HG03280 (cell line): ENCODE measurements at regions not wholly inside any gene's neighbourhood (a gene's known extent, or its start where the extent isn't known, plus 50 kb on each side); places are given as distances from the start of the nearest gene placed in this dataset.
"Not testable (repeated sequence)": the region's sequence is repeated elsewhere in the genome, so short reads cannot be mapped to it uniquely, and the experiment has no call there.

ENCODE experiments used
- ATAC-seq: cut with Tn5 transposase; IDR thresholded peaks from one replicate; pipeline ENCODE4 v1.9.1; 2021; ENCODE audit warnings: mild to moderate bottlenecking, moderate library complexity; ENCODE audit not compliant: unreplicated experiment

- no peak for ATAC-seq
Measured at GRCh38 chr4:84379917-84380641, 119.0 kb downstream of the NKX6-1 start.

DNA sequence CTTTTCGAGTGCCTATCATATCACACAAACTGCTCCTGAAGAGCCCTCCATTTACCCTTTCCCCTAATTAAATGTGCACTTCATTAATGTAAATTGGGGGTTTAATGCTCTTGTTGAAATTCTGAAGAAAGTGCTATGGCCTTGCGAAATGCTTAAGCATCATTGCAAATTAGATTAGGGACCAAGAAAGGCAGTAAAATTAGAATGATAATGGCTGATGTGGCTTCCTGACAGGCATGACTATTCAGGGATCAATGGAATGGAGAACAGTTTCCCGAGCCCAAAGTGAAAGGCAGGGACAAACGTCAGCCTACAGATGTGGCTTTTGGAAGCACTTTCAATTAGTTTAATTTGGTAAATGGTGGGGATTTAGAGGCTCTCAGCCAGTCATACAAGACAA lies 120.1 kb downstream of the NKX6-1 start:
- ATAC-seq: no peak

- ATAC-seq: no peak
Measured at GRCh38 chr4:84378356-84378755, 120.7 kb downstream of the NKX6-1 start.

- ATAC-seq: no peak
Measured at GRCh38 chr4:84366907-84367306, 132.2 kb downstream of the NKX6-1 start.

GRCh38 chr4:84366161-84366560 lies 132.9 kb downstream of the NKX6-1 start:
- no peak for ATAC-seq

GRCh38 chr4:84362896-84363655 lies 136.0 kb downstream of the NKX6-1 start:
- ATAC-seq: no peak

DNA sequence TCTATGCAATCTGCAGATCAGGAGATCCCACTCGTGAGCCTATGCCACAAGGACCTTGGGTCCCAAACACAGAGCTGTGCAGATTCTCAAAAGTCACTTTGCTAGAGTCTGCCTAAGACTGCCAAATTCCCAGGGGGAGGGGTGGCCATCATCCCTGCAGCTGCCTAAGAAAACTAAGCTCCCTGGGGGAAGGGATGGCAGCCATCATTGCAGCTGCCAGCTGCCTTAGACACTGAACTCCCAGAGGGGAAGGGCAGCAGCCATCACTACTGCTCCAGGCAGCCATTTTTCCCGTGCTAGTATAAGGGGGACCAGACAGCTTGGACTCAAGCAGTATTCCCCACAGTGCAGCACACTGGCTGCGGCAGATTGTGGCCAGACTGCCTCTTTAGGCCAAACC lies 156.9 kb downstream of the NKX6-1 start:
- no peak for ATAC-seq

- no peak for ATAC-seq
Measured at GRCh38 chr4:84341559-84341958, 157.5 kb downstream of the NKX6-1 start.

- ATAC-seq: no peak
Measured at GRCh38 chr4:84338367-84338766, 160.7 kb downstream of the NKX6-1 start.

DNA sequence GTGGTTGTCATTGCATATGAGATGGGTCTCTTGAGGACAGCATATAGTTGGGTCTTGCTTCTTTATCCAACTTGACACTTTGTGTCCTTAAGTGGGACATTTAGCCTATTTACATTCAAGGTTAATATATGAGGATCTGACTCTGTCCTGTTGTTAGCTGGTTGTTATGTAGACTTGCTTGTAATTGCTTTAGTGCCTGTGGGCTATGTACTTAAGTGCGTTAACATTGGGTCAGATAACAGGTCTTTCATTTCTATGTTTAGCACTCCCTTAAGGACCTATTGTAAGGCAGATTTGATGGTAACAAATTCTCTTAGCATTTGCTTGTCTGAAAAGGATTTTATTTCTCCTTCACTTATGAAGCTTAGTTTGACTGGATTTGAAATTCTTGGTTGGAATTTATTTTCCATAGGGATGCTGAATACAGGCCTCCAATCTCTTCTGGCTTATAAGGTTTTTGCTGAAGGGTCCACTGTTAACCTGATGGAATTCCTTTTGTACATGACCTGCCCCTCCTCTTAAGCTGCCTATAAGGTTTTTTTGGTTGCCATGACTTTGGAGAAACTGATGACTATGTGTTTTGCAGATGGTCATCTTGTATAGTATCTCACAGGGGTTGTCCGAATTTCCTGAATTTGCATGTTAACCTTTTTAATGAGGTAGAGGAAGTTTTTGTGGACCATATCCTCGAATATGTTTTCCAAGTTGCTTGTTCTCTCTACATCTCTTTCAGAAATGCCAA lies 162.0 kb downstream of the NKX6-1 start:
- ATAC-seq: no peak

DNA sequence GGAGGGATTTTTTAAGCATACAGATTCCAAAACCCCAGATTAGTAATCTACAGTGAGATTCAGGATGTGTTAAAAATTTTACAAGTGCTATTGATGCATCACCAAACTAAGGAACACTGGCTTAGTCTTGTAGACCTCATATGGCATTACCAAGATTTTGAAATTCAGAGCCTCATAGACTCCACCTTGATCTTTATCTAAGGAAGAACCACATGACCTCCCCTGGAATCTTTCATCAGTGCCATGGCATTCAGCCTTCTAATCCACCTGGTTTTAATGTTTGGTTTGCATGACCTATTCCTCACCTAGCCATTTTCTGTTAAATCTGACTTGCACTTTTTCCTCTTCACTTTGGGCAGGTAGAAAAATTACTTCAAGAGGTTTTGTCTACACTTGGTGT lies 171.6 kb downstream of the NKX6-1 start:
- no peak for ATAC-seq

- ATAC-seq: no peak
Measured at GRCh38 chr4:84325625-84326024, 173.5 kb downstream of the NKX6-1 start.

GRCh38 chr4:84324303-84325245 lies 174.5 kb downstream of the NKX6-1 start:
- ATAC-seq: no peak

DNA sequence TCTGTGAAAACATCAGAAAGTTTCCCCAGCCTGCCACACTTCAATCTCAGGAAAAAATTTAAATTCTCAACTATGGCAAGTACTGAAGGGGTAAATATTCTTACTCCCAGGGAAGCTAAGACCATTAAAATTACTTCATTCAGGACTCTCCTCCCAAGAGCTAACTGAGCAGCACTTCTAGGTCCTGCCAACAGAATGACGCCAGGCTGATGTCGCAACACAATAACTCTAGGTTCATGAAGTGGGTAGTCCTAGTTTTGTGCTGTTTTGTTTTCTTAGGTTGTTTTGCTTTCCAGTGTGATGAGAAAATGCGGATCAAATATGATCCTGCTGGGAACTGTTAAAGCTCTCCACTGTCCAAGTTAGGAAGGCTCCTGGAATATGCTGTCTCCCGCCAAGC lies 180.0 kb downstream of the NKX6-1 start:
- ATAC-seq: no peak

- no peak for ATAC-seq
Measured at GRCh38 chr4:84317513-84317912, 181.6 kb downstream of the NKX6-1 start.

- ATAC-seq: no peak
Measured at GRCh38 chr4:84312426-84313012, 186.6 kb downstream of the NKX6-1 start.

DNA sequence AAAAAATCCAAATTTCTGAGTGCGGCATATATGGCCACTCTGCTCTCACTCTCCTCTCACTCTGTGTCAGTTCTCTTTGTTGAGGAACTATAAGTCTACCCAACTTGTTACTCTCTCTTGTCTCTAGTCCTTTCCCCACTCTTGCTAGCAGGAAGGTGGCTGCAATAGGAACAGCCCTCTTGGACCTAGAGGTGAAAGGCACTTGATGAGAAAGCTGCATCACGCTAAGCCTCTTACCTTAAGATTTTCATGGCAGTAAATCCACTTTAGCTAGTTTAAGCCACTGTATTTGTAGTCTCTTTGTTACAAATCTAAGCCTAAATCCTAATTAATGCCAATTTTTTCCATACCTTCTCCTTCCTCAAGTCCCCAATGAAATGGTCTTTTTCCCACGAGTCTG lies 189.9 kb downstream of the NKX6-1 start:
- no peak for ATAC-seq

GRCh38 chr4:84298719-84299254 lies 200.3 kb downstream of the NKX6-1 start:
- ATAC-seq: not testable (repeated sequence)

- ATAC-seq: no peak
Measured at GRCh38 chr4:84298023-84298718, 200.9 kb downstream of the NKX6-1 start.
